ENCODE measurements at regions not wholly inside any gene's neighbourhood (a gene's known extent, or its start where the extent isn't known, plus 50 kb on each side); places are given as distances from the start of the nearest gene placed in this dataset.

DNA sequence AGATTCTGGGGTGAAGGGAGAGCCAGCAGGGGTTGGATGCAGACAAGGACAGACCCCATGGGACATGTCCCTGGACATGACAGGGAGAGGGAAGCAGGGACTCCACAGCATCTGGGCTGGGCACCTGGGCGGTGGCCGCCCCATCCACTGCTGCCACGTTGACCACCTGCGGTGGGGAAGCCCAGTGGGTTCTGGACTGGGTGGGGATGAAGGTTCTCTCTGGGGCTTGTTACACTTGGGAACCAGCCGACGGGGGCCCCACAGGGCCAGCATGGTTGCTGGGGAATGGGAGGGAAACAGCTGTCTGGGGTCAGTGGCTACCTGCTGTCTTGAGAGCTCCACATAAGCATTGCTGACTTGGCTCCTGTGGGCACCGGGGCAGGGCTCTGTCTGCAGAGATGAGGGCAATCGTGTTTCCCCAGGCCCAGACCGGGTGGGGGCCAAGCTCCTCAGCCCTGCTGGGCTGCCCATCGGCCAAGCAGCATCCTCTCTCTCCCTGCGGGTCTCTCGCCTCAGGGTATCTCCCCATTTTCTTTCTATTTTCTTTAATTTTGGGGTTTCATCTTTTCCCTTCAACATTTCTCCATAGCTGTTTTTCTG, 443.6 kb upstream of the PFKP start:
- Mint-ChIP-seq H3K27ac (no peak overlapping the region), H3K9me3 (no peaks in the 10 kb centered on the region), H3K4me1 (ENCODE audit: low read depth) (no peaks in the 10 kb centered on the region), H3K36me3 (ENCODE audit: low read depth) (no peaks in the 10 kb centered on the region), H3K27me3 (ENCODE audit: low read depth) (no peaks in the 10 kb centered on the region), H3K4me3 (no peak overlapping the region)

DNA sequence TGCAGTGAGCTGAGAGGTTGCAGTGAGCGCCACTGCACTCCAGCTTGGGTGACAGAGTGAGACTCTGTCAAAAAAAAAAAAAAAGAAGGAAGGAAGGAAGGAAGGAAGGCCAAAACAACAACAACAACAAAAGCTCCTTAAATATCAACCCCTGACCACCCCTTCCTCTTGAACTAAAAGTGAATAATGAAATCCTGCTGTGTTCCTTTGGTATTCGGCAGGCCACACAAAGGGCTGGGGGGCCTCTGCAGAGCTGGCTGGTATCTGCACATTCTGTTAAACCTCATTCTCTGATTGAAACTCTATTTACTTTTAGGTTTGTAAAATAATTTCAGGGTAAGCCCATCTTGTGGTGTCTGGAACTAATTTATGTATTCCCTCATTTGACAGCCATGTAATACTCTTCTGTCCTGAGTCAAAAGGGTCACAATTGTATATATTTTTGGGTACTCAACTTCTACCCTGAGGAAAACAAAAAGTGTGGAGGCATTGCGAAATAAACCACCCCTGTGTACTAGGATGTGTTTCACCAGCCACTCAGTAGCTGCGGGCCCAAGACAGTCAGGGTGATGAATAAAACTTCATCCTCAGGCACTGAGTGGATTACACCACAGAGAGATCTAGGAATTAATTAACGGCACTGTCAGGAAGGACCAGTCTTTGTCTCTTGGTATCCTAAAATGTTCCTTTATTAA, 446.4 kb upstream of the PFKP start:
- Mint-ChIP-seq H3K27me3 (ENCODE audit: low read depth) (no peaks in the 10 kb centered on the region), H3K27ac (no peak overlapping the region), H3K4me1 (ENCODE audit: low read depth) (no peaks in the 10 kb centered on the region), H3K36me3 (ENCODE audit: low read depth) (no peaks in the 10 kb centered on the region), H3K9me3 (no peaks in the 10 kb centered on the region), H3K4me3 (no peak overlapping the region)

DNA sequence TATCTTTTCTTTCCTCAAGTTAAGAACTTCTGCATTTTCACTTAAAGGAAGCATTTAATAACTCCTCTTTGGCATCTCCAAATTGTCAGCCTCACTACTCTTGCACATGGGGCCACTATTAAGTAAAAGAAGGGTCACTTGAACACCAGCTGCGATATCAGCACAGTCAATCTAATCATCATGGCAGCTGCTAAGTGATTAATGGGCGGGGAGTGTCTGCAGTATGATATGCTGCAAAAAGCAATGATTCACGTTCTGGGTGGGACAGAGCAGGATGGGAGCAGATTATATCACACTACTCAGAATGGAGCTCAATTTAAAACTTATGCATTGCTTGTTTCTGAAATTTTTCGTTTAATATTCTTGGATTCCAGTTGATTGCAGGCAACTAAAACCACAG, 447.4 kb upstream of the PFKP start:
- no peaks in the 10 kb centered on the region for H3K4me1 Mint-ChIP-seq (ENCODE audit: low read depth)
- H3K27me3 Mint-ChIP-seq (ENCODE audit: low read depth) = no peaks in the 10 kb centered on the region
- no peaks in the 10 kb centered on the region for H3K9me3 Mint-ChIP-seq
- H3K36me3 Mint-ChIP-seq (ENCODE audit: low read depth) = no peaks in the 10 kb centered on the region
- H3K27ac Mint-ChIP-seq = no peak overlapping the region
- H3K4me3 Mint-ChIP-seq = no peak overlapping the region

DNA sequence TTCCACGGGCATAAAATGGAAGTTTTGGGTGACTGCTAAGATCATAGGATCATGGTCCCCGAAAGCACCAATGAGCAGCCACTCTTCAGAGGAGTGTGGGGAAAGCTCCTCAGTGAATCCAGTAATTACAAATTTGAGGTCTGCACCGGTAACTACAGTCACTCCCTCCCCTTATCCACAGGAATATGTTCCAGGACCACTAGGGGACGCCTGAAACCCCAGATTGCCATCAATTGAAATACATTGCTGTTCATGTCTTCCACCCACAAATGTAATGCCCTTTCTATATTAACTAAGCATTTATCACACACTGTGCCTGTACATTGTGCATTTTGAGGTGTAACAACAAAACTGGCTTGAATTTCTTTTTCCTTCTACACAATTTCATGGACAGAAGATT, 447.9 kb upstream of the PFKP start:
- no peaks in the 10 kb centered on the region for H3K4me1 Mint-ChIP-seq (ENCODE audit: low read depth)
- no peak overlapping the region for H3K4me3 Mint-ChIP-seq
- H3K27me3 Mint-ChIP-seq (ENCODE audit: low read depth) = no peaks in the 10 kb centered on the region
- H3K36me3 Mint-ChIP-seq (ENCODE audit: low read depth) = no peaks in the 10 kb centered on the region
- no peaks in the 10 kb centered on the region for H3K9me3 Mint-ChIP-seq
- no peak overlapping the region for H3K27ac Mint-ChIP-seq

DNA sequence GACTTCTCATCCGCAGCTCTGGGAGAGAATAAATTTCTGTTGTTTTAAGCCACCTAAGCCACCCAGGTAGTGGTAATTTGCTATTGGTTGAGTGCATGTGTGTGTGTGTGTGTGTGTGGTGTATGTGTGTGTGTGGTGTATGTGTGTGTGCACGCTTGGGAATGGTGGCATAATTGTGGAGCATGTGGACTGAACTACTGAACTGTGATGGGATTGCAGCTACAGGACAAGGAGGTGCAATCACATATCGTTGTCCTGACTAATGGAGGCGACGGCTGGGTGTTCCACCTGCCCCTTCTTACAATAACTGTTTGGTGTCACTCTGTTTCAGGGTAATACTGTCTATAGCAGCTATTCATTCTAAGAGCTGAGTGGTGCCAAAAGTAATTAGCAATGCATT, 448.7 kb upstream of the PFKP start:
- Mint-ChIP-seq H3K27ac (no peak overlapping the region), H3K4me1 (ENCODE audit: low read depth) (no peaks in the 10 kb centered on the region), H3K9me3 (no peaks in the 10 kb centered on the region), H3K4me3 (no peak overlapping the region), H3K27me3 (ENCODE audit: low read depth) (no peaks in the 10 kb centered on the region), H3K36me3 (ENCODE audit: low read depth) (no peaks in the 10 kb centered on the region)

DNA sequence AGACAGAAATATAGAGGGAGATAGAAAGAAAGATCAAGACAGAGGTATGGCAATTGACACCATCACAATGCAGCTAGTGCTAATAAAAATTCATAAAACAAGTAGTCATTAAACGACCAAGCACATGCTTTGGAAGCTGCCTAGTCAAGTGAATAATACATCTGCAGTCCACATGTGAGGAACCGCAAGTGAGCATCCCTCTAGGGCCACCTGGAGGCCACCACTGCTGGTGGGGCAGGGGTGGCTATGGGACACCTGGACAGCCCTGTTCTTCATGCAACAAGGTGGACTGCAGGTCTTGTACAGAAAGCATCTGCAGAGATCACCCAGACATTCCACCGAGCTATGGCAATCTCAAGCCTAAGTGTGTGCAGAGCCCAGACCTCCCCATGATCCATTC, 451.1 kb upstream of the PFKP start:
- H3K4me3 Mint-ChIP-seq = no peak overlapping the region
- H3K27ac Mint-ChIP-seq = no peak overlapping the region
- no peaks in the 10 kb centered on the region for H3K9me3 Mint-ChIP-seq
- no peaks in the 10 kb centered on the region for H3K27me3 Mint-ChIP-seq (ENCODE audit: low read depth)
- H3K4me1 Mint-ChIP-seq (ENCODE audit: low read depth) = no peaks in the 10 kb centered on the region
- no peaks in the 10 kb centered on the region for H3K36me3 Mint-ChIP-seq (ENCODE audit: low read depth)

DNA sequence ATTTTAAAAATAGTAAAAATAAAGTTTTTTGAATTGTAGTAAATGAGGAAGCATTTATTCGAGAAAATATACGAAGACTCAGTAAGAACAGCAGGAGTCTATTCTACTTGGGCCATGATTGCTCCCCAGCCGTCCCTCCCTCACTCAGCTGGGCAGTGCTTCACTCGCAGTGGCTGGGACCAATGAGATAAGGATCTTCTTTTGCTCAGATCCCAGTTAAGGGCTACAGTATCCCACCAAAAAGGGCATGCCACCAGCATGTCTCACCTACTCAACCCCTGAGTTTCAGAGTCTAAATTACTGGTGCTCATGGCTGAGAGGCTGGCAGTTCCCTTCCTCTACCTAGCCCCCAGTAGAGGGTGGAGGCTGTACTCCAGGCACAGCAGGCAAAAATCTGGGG, 455.7 kb upstream of the PFKP start:
- no peaks in the 10 kb centered on the region for H3K27me3 Mint-ChIP-seq (ENCODE audit: low read depth)
- H3K4me1 Mint-ChIP-seq (ENCODE audit: low read depth) = no peaks in the 10 kb centered on the region
- H3K4me3 Mint-ChIP-seq = no peak overlapping the region
- H3K27ac Mint-ChIP-seq = no peak overlapping the region
- no peaks in the 10 kb centered on the region for H3K9me3 Mint-ChIP-seq
- H3K36me3 Mint-ChIP-seq (ENCODE audit: low read depth) = no peaks in the 10 kb centered on the region

DNA sequence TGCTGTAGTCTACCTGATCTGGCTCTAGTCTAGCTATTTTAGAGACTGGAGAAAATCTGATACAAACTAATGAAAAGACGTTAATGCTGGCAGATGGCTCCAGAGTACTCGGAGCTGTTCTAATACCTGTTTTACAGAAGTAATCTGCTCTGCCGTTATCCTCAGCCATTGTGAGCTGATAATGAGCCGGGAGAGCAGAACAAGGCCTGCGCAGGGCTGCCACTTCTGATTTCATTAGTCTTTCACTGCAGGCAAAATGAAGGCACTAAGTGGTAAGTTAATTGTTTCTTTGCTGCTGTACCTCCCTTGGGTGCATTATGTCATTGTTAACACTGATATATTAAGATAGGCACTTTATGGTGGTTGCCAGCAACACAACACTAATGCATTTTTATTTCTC, 456.4 kb upstream of the PFKP start:
- Mint-ChIP-seq H3K36me3 (ENCODE audit: low read depth) (no peaks in the 10 kb centered on the region), H3K9me3 (no peaks in the 10 kb centered on the region), H3K4me1 (ENCODE audit: low read depth) (no peaks in the 10 kb centered on the region), H3K27ac (no peak overlapping the region), H3K4me3 (no peak overlapping the region), H3K27me3 (ENCODE audit: low read depth) (no peaks in the 10 kb centered on the region)

DNA sequence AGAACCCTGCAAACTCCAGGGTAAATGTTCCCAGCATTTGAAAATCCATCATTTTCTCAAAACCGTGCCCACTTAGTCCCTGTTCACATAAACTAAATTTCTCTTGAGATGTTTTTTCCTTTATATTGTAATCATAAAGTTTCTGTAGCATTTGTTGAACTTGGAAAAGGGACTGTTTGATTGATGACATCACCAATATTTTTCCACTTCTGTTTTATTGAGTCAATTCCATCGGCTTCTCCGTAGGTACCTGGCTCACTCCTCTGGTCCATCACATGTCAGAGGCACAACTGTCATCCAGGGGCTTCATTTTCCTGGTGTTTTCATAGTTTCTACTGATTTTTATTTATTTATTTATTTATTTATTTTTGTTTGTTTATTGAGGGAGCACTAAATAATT, 462.5 kb upstream of the PFKP start:
- H3K9me3 Mint-ChIP-seq = no peaks in the 10 kb centered on the region
- no peaks in the 10 kb centered on the region for H3K27me3 Mint-ChIP-seq (ENCODE audit: low read depth)
- no peak overlapping the region for H3K4me3 Mint-ChIP-seq
- no peaks in the 10 kb centered on the region for H3K36me3 Mint-ChIP-seq (ENCODE audit: low read depth)
- H3K4me1 Mint-ChIP-seq (ENCODE audit: low read depth) = no peaks in the 10 kb centered on the region
- H3K27ac Mint-ChIP-seq = no peak overlapping the region

DNA sequence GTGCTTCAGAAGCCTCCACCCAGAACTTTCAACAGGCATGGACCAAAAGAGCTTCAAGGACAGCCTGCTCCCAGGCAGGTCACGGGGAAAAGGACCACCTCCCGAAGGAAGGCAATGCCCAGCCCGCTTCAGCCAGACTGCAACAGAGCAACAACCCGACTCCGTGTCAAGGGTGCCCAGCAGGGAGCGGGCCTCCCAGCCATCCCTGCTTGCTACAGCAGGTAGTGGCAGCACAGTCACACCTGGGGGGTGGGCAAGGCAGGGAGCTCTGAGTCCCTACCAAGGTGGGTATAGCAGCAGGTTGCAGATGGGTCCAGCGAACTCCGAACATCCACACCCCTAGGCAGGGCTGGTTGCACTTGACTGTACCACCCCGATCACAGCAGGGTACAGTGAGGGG, 467.8 kb upstream of the PFKP start:
- Mint-ChIP-seq H3K27ac (no peak overlapping the region), H3K36me3 (ENCODE audit: low read depth) (no peaks in the 10 kb centered on the region), H3K27me3 (ENCODE audit: low read depth) (no peaks in the 10 kb centered on the region), H3K4me1 (ENCODE audit: low read depth) (no peaks in the 10 kb centered on the region), H3K4me3 (no peak overlapping the region), H3K9me3 (peaks cover 4% of the 10 kb centered on the region)

DNA sequence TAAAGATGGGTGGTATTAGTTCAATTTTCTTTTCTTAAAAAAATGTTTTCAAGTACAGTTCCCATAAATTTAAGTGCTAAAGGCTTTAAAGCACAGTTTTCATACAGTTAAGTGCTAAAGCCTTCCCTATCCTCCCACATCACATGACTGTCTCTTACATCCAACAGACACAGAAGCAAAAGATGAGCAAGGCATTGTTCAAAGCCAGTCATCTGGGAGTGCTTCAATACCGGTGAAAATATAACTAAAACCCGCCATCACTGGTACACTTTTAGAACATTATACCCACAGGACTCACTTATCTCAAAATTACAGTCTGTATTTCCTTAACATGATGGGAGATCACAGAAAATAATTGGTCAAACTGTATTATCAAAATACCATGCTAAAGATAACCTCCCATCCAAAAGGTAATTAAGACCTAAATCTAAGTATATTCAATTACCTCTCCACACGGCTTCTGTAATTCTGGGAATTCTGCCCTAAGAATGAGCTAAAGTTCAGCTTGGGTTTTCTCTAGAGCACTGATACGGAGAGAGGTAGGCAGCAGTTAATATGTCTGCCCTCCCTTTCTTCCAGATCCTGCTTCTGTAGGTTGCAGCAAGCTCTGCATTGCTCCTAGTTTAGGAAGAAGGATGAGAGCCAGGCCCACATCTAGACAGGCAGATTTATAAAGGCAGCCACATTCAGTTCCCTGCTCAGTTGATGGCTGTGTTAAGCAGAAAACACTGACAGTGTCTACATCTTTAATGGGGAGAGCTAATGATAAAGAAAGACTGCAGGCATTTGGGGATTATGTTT, 474.8 kb upstream of the PFKP start:
- no peak overlapping the region for H3K27ac Mint-ChIP-seq
- no peak overlapping the region for H3K4me3 Mint-ChIP-seq
- no peaks in the 10 kb centered on the region for H3K36me3 Mint-ChIP-seq (ENCODE audit: low read depth)
- peaks cover 4% of the 10 kb centered on the region for H3K9me3 Mint-ChIP-seq
- no peaks in the 10 kb centered on the region for H3K4me1 Mint-ChIP-seq (ENCODE audit: low read depth)
- H3K27me3 Mint-ChIP-seq (ENCODE audit: low read depth) = no peaks in the 10 kb centered on the region

DNA sequence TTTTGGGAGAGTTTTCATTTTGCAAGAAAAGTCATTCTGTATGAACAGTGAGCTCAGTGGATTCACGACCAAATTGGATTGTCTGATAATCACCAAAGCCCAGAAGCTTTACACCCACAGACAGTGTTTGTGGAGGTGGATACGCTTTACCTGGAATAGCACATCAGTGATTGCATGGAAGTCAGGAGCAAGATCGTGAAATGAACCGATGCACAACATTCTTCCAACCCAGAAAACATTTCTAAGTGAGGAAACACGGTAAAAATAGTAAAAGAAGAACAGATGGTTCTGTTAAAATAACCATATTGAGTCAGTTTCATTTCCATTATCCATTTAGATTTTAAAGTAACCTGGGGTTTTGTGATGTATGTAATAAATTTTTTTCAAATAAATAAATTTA, 478.2 kb upstream of the PFKP start:
- Mint-ChIP-seq H3K36me3 (ENCODE audit: low read depth) (no peaks in the 10 kb centered on the region), H3K4me3 (no peak overlapping the region), H3K9me3 (no peaks in the 10 kb centered on the region), H3K4me1 (ENCODE audit: low read depth) (no peaks in the 10 kb centered on the region), H3K27me3 (ENCODE audit: low read depth) (no peaks in the 10 kb centered on the region), H3K27ac (no peak overlapping the region)

DNA sequence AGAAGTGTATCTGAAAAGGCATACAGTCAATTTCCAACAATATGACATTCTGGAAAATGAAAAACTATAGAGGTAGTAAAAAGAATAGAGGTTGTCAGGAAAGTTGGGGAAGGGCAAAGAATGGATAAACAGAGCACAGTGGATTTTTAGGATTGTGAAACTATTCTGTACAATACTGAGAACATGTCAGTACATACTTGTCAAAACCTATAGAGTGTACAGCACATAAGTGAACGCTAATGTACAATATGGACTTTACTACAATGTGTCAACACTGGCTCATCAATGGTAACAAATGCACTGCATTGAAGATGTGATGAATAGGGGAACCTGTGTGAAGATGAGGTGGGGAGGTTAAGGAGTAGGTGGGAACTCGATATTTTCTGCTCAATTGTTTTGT, 483.0 kb upstream of the PFKP start:
- Mint-ChIP-seq H3K4me1 (ENCODE audit: low read depth) (no peaks in the 10 kb centered on the region), H3K27me3 (ENCODE audit: low read depth) (no peaks in the 10 kb centered on the region), H3K27ac (no peak overlapping the region), H3K9me3 (no peaks in the 10 kb centered on the region), H3K4me3 (no peak overlapping the region), H3K36me3 (ENCODE audit: low read depth) (no peaks in the 10 kb centered on the region)

DNA sequence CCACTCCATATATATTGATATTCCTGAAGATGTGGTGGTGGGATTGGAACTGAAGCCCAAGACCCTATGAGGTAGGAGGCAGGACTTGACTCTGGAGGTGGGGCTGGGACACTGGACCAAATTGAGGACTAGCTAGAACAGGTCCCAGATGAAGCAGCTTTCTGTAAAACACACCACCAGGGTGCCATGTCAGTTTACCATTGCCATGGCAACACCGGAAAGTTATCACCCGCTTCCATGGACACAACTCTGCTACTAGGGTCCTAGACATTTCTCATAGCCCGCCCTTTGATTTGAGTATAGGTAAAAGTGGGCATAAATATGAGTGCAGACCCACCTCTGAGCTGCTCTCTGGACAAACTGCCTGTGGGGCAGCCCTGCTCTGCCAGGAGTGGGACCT, 490.5 kb upstream of the PFKP start:
- H3K27me3 Mint-ChIP-seq (ENCODE audit: low read depth) = no peaks in the 10 kb centered on the region
- H3K4me1 Mint-ChIP-seq (ENCODE audit: low read depth) = no peaks in the 10 kb centered on the region
- H3K9me3 Mint-ChIP-seq = no peaks in the 10 kb centered on the region
- no peak overlapping the region for H3K27ac Mint-ChIP-seq
- no peak overlapping the region for H3K4me3 Mint-ChIP-seq
- H3K36me3 Mint-ChIP-seq (ENCODE audit: low read depth) = no peaks in the 10 kb centered on the region

DNA sequence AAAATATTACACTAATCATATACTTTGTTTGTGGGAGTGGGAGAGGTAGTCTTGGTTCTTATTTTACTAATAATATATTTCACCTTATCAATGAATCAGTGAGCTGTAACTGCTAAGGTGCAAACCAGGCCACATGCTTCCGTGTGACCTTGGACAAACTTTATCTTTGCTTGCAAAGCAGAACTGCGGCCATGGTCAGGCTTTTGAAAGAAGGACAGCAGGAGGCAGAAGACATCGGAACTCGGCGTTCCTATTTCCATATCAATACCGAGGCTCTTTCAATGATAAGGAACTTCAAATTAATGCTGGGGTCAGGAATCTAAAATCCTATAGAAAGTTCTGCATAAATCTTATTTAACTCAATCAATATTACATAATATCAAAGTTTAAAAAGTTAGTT, 491.9 kb upstream of the PFKP start:
- Mint-ChIP-seq H3K27me3 (ENCODE audit: low read depth) (no peaks in the 10 kb centered on the region), H3K27ac (no peak overlapping the region), H3K9me3 (no peaks in the 10 kb centered on the region), H3K4me1 (ENCODE audit: low read depth) (no peaks in the 10 kb centered on the region), H3K36me3 (ENCODE audit: low read depth) (no peaks in the 10 kb centered on the region), H3K4me3 (no peak overlapping the region)

Data from T-helper 1 cell treated with Interleukin-12 subunit alpha and Interleukin-12 subunit beta and Interleukin-4 antibody, amounts not matched to agents 30 μg/mL and 1 μg/mL, for 36 hours (primary cell).